ENCODE measurements at regions not wholly inside any gene's neighbourhood (a gene's known extent, or its start where the extent isn't known, plus 50 kb on each side); places are given as distances from the start of the nearest gene placed in this dataset.

GRCh38 chr5:100276071-100276470 lies 259.1 kb upstream of the FAM174A start:
- TF ChIP-seq RARB (CRISPR knock-in tag; IDR thresholded peaks at IDR 0.05) = no peak
- TF ChIP-seq PPARA (CRISPR knock-in tag; IDR thresholded peaks at IDR 0.05; ENCODE audit: borderline replicate concordance) = no peak
- no peak for TF ChIP-seq TOX (CRISPR knock-in tag; IDR thresholded peaks at IDR 0.05; ENCODE audit: borderline replicate concordance)
- TF ChIP-seq SNAI2 (CRISPR knock-in tag; IDR thresholded peaks at IDR 0.05) = no peak
- no peak for TF ChIP-seq ZNF8 (CRISPR knock-in tag; IDR thresholded peaks at IDR 0.05)
- no peak for TF ChIP-seq ISL1 (CRISPR knock-in tag; IDR thresholded peaks at IDR 0.05)
- no peak for TF ChIP-seq ZNF70 (CRISPR knock-in tag; IDR thresholded peaks at IDR 0.05)
- TF ChIP-seq CSDC2 (CRISPR knock-in tag; IDR thresholded peaks at IDR 0.05) = no peak
- no peak for TF ChIP-seq ZNF565 (CRISPR knock-in tag; conservative IDR thresholded peaks at IDR 0.05; ENCODE audit: low read depth)

Measured in SK-N-SH treated with all-trans-retinoic acid at 6 μM for 48 hours (cell line).